ENCODE measurements at regions not wholly inside any gene's neighbourhood (a gene's known extent, or its start where the extent isn't known, plus 50 kb on each side); places are given as distances from the start of the nearest gene placed in this dataset.
"Not testable (repeated sequence)": the region's sequence is repeated elsewhere in the genome, so short reads cannot be mapped to it uniquely, and the experiment has no call there.

GRCh38 chr20:12949429-12949980, 59.3 kb upstream of the SPTLC3 start:
- no peaks in the 10 kb centered on the region for H3K79me2 ChIP-seq (ENCODE audit: insufficient read depth, low read length)
- no peaks in the 10 kb centered on the region for H3K9me2 ChIP-seq (ENCODE audit: low read depth, low read length)
- H3K4me1 ChIP-seq (ENCODE audit: insufficient read depth, low read length, severe bottlenecking) = no peaks in the 10 kb centered on the region
- no peak overlapping the region for H2AFZ ChIP-seq (ENCODE audit: low read length)
- no peaks in the 10 kb centered on the region for H4K20me1 ChIP-seq (ENCODE audit: insufficient read depth, low read length)
- H3K36me3 ChIP-seq (ENCODE audit: insufficient read depth, low read length) = no peaks in the 10 kb centered on the region
- no peak overlapping the region for H3K27ac ChIP-seq (ENCODE audit: low read depth, low read length, poor library complexity, severe bottlenecking)
- no peaks in the 10 kb centered on the region for H3K27me3 ChIP-seq (ENCODE audit: insufficient read depth, low read length)
- TF ChIP-seq CTCF (IDR thresholded peaks at IDR 0.05; ENCODE audit: low read length) (no peak), EZH2 (IDR thresholded peaks at IDR 0.05; ENCODE audit: borderline replicate concordance, low read length) (no peak)
- no peak overlapping the region for H3K9ac ChIP-seq (ENCODE audit: low read length)
- H3K4me3 ChIP-seq (ENCODE audit: low read depth, low read length, poor library complexity, severe bottlenecking) = no peak overlapping the region
- H3K4me2 ChIP-seq (ENCODE audit: low read length) = no peak overlapping the region
- no peaks in the 10 kb centered on the region for H3K9me3 ChIP-seq (ENCODE audit: low read length)
- no peaks in the 10 kb centered on the region for H3F3A ChIP-seq (ENCODE audit: insufficient read depth, low read length)

- H3F3A ChIP-seq (ENCODE audit: insufficient read depth, low read length); H3K79me2 ChIP-seq (ENCODE audit: insufficient read depth, low read length); H2AFZ ChIP-seq (ENCODE audit: low read length); H3K9me3 ChIP-seq (ENCODE audit: low read length); H3K4me1 ChIP-seq (ENCODE audit: insufficient read depth, low read length, severe bottlenecking); H3K9ac ChIP-seq (ENCODE audit: low read length); H3K9me2 ChIP-seq (ENCODE audit: low read depth, low read length); H3K4me3 ChIP-seq (ENCODE audit: low read depth, low read length, poor library complexity, severe bottlenecking); H3K4me2 ChIP-seq (ENCODE audit: low read length); H3K27ac ChIP-seq (ENCODE audit: low read depth, low read length, poor library complexity, severe bottlenecking); H3K27me3 ChIP-seq (ENCODE audit: insufficient read depth, low read length); H4K20me1 ChIP-seq (ENCODE audit: insufficient read depth, low read length); H3K36me3 ChIP-seq (ENCODE audit: insufficient read depth, low read length): not testable (repeated sequence)
These were observed 54.5 kb upstream of the SPTLC3 start for GRCh38 chr20:12954254-12954653.

- H4K20me1 ChIP-seq (ENCODE audit: insufficient read depth, low read length) = no peaks in the 10 kb centered on the region
- TF ChIP-seq EZH2 (IDR thresholded peaks at IDR 0.05; ENCODE audit: borderline replicate concordance, low read length) = no peak
- no peak for TF ChIP-seq CTCF (IDR thresholded peaks at IDR 0.05; ENCODE audit: low read length)
- no peaks in the 10 kb centered on the region for H3K36me3 ChIP-seq (ENCODE audit: insufficient read depth, low read length)
- no peak overlapping the region for H2AFZ ChIP-seq (ENCODE audit: low read length)
- no peak overlapping the region for H3K27ac ChIP-seq (ENCODE audit: low read depth, low read length, poor library complexity, severe bottlenecking)
- H3K4me1 ChIP-seq (ENCODE audit: insufficient read depth, low read length, severe bottlenecking) = no peaks in the 10 kb centered on the region
- no peaks in the 10 kb centered on the region for H3K79me2 ChIP-seq (ENCODE audit: insufficient read depth, low read length)
- H3K27me3 ChIP-seq (ENCODE audit: insufficient read depth, low read length) = no peaks in the 10 kb centered on the region
- no peaks in the 10 kb centered on the region for H3F3A ChIP-seq (ENCODE audit: insufficient read depth, low read length)
- H3K9me2 ChIP-seq (ENCODE audit: low read depth, low read length) = no peaks in the 10 kb centered on the region
- no peak overlapping the region for H3K9ac ChIP-seq (ENCODE audit: low read length)
- no peak overlapping the region for H3K4me2 ChIP-seq (ENCODE audit: low read length)
- H3K9me3 ChIP-seq (ENCODE audit: low read length) = no peaks in the 10 kb centered on the region
- H3K4me3 ChIP-seq (ENCODE audit: low read depth, low read length, poor library complexity, severe bottlenecking) = no peak overlapping the region
These were observed 53.2 kb upstream of the SPTLC3 start for GRCh38 chr20:12955611-12956010.

- Histone ChIP-seq H3K27me3 (ENCODE audit: insufficient read depth, low read length) (no peaks in the 10 kb centered on the region), H3K9ac (ENCODE audit: low read length) (no peak overlapping the region), H3K9me3 (ENCODE audit: low read length) (no peaks in the 10 kb centered on the region), H3K9me2 (ENCODE audit: low read depth, low read length) (no peaks in the 10 kb centered on the region), H3K4me1 (ENCODE audit: insufficient read depth, low read length, severe bottlenecking) (no peaks in the 10 kb centered on the region), H3F3A (ENCODE audit: insufficient read depth, low read length) (no peaks in the 10 kb centered on the region), H3K27ac (ENCODE audit: low read depth, low read length, poor library complexity, severe bottlenecking) (no peak overlapping the region), H2AFZ (ENCODE audit: low read length) (no peak overlapping the region), H4K20me1 (ENCODE audit: insufficient read depth, low read length) (no peaks in the 10 kb centered on the region), H3K4me3 (ENCODE audit: low read depth, low read length, poor library complexity, severe bottlenecking) (no peak overlapping the region), H3K36me3 (ENCODE audit: insufficient read depth, low read length) (no peaks in the 10 kb centered on the region), H3K79me2 (ENCODE audit: insufficient read depth, low read length) (no peaks in the 10 kb centered on the region), H3K4me2 (ENCODE audit: low read length) (no peak overlapping the region)
- TF ChIP-seq CTCF (IDR thresholded peaks at IDR 0.05; ENCODE audit: low read length) (no peak), EZH2 (IDR thresholded peaks at IDR 0.05; ENCODE audit: borderline replicate concordance, low read length) (no peak)
These were observed 52.5 kb upstream of the SPTLC3 start for GRCh38 chr20:12956303-12956702.
